ENCODE measurements at regions not wholly inside any gene's neighbourhood (a gene's known extent, or its start where the extent isn't known, plus 50 kb on each side); places are given as distances from the start of the nearest gene placed in this dataset.

DNA sequence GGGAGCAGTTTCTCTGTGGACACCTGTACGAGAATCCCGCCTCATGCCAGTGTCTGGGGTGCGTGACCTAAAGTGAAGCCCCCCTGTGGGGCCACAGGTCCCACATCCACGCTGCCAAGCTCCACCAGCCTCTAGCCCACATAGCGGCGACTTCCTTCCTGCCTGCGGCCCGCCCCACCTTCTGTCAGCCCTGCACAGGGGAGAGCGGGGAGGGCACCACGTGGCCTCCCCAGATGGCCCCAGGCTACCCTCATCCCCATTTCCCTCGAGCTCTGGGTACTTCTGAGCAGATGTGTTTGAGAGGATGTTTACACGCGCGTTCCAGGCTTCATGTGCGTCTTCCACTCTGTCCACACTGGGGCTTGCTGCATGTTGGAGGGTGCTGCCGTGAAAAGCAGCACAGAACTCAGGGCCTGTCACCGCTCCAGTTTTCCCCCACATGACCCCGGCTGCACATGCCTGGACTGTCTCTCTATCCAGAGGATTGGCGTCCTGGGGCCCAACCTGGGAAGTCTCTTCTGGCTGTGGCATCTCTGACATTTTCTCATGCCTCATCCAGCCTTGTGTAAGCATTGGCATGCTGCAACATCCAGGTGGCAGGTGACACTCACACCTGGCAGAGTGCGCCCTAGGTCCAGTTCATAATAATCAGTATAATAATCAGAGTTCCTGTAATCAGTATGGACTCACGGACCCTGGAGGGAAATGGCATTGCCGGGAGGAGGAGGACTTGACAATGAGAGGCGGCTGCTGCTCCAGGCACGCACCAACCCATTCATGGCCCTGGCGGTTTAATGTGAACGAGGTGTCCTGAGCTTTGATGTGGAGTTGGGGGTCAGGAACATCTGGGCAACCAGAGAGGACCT, 146.3 kb upstream of the TWIST2 start:
- Histone ChIP-seq H2AFZ (ENCODE audit: low read length) (no peak overlapping the region), H3K4me2 (ENCODE audit: low read length) (no peak overlapping the region), H3K9me2 (ENCODE audit: insufficient read depth, low read length) (no peaks in the 10 kb centered on the region), H3K79me2 (ENCODE audit: insufficient read depth, low read depth, low read length) (no peaks in the 10 kb centered on the region), H3K4me3 (ENCODE audit: low read depth, low read length, poor library complexity, severe bottlenecking) (no peak overlapping the region), H3K36me3 (ENCODE audit: insufficient read depth, low read length) (no peaks in the 10 kb centered on the region), H3K27ac (ENCODE audit: low read depth, low read length, poor library complexity, severe bottlenecking) (no peak overlapping the region), H3K4me1 (ENCODE audit: insufficient read depth, low read length, poor library complexity, severe bottlenecking) (no peaks in the 10 kb centered on the region), H4K20me1 (ENCODE audit: insufficient read depth, low read length) (no peaks in the 10 kb centered on the region), H3K9me3 (ENCODE audit: low read length) (no peaks in the 10 kb centered on the region)
- TF ChIP-seq, protein P1, sequence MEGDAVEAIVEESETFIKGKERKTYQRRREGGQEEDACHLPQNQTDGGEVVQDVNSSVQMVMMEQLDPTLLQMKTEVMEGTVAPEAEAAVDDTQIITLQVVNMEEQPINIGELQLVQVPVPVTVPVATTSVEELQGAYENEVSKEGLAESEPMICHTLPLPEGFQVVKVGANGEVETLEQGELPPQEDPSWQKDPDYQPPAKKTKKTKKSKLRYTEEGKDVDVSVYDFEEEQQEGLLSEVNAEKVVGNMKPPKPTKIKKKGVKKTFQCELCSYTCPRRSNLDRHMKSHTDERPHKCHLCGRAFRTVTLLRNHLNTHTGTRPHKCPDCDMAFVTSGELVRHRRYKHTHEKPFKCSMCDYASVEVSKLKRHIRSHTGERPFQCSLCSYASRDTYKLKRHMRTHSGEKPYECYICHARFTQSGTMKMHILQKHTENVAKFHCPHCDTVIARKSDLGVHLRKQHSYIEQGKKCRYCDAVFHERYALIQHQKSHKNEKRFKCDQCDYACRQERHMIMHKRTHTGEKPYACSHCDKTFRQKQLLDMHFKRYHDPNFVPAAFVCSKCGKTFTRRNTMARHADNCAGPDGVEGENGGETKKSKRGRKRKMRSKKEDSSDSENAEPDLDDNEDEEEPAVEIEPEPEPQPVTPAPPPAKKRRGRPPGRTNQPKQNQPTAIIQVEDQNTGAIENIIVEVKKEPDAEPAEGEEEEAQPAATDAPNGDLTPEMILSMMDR (conservative IDR thresholded peaks at IDR 0.05; ENCODE audit: low read length): no peak
- no peak for TF ChIP-seq EZH2phosphoT487 (IDR thresholded peaks at IDR 0.05; ENCODE audit: borderline replicate concordance, low read depth, low read length)
- ChIA-PET POLR2A (no interaction called here), CTCF (ENCODE audit: unreplicated experiment) (no interaction called here)
- intact Hi-C loops (cut with micrococcal nuclease; ENCODE audit: unreplicated experiment): no loop called here
- no TSS peak for BruUV-seq (replicated peaks)
- no peak for DNase-seq (ENCODE audit: low spot score)

GRCh38 chr2:238702276-238703052, 145.4 kb upstream of the TWIST2 start:
- BruUV-seq (replicated peaks): no TSS peak
- DNase-seq (ENCODE audit: low spot score): no peak
- H3K4me3 ChIP-seq (ENCODE audit: low read depth, low read length, poor library complexity, severe bottlenecking): no peak overlapping the region
- POLR2A ChIA-PET: no interaction called here
- no peaks in the 10 kb centered on the region for H3K9me3 ChIP-seq (ENCODE audit: low read length)
- CTCF ChIA-PET (ENCODE audit: unreplicated experiment): no interaction called here
- intact Hi-C loops (cut with micrococcal nuclease; ENCODE audit: unreplicated experiment): no loop called here
- no peak overlapping the region for H2AFZ ChIP-seq (ENCODE audit: low read length)
- no peaks in the 10 kb centered on the region for H3K9me2 ChIP-seq (ENCODE audit: insufficient read depth, low read length)
- TF ChIP-seq, protein P1 (conservative IDR thresholded peaks at IDR 0.05; ENCODE audit: low read length): no peak
- no peaks in the 10 kb centered on the region for H3K36me3 ChIP-seq (ENCODE audit: insufficient read depth, low read length)
- H4K20me1 ChIP-seq (ENCODE audit: insufficient read depth, low read length): no peaks in the 10 kb centered on the region
- H3K4me2 ChIP-seq (ENCODE audit: low read length): no peak overlapping the region
- no peaks in the 10 kb centered on the region for H3K4me1 ChIP-seq (ENCODE audit: insufficient read depth, low read length, poor library complexity, severe bottlenecking)
- no peak overlapping the region for H3K27ac ChIP-seq (ENCODE audit: low read depth, low read length, poor library complexity, severe bottlenecking)
- H3K79me2 ChIP-seq (ENCODE audit: insufficient read depth, low read depth, low read length): no peaks in the 10 kb centered on the region

GRCh38 chr2:238703053-238703415, 144.9 kb upstream of the TWIST2 start:
- DNase-seq (ENCODE audit: low spot score): no peak
- H3K9me2 ChIP-seq (ENCODE audit: insufficient read depth, low read length): no peaks in the 10 kb centered on the region
- no peak overlapping the region for H3K4me3 ChIP-seq (ENCODE audit: low read depth, low read length, poor library complexity, severe bottlenecking)
- CTCF ChIA-PET (ENCODE audit: unreplicated experiment): no interaction called here
- H3K79me2 ChIP-seq (ENCODE audit: insufficient read depth, low read depth, low read length): no peaks in the 10 kb centered on the region
- H4K20me1 ChIP-seq (ENCODE audit: insufficient read depth, low read length): no peaks in the 10 kb centered on the region
- H3K4me2 ChIP-seq (ENCODE audit: low read length): no peak overlapping the region
- BruUV-seq (replicated peaks): no TSS peak
- H3K4me1 ChIP-seq (ENCODE audit: insufficient read depth, low read length, poor library complexity, severe bottlenecking): no peaks in the 10 kb centered on the region
- POLR2A ChIA-PET: no interaction called here
- no peak overlapping the region for H2AFZ ChIP-seq (ENCODE audit: low read length)
- H3K36me3 ChIP-seq (ENCODE audit: insufficient read depth, low read length): no peaks in the 10 kb centered on the region
- intact Hi-C loops (cut with micrococcal nuclease; ENCODE audit: unreplicated experiment): no loop called here
- no peaks in the 10 kb centered on the region for H3K9me3 ChIP-seq (ENCODE audit: low read length)
- TF ChIP-seq EZH2phosphoT487 (IDR thresholded peaks at IDR 0.05; ENCODE audit: borderline replicate concordance, low read depth, low read length): no peak
- TF ChIP-seq, protein P1 (conservative IDR thresholded peaks at IDR 0.05; ENCODE audit: low read length): no peak
- H3K27ac ChIP-seq (ENCODE audit: low read depth, low read length, poor library complexity, severe bottlenecking): no peak overlapping the region

All from OCI-LY7 (cell line).